Kidney epithelial cell (primary cell): ENCODE measurements at regions not wholly inside any gene's neighbourhood (a gene's known extent, or its start where the extent isn't known, plus 50 kb on each side); places are given as distances from the start of the nearest gene placed in this dataset.
A peak's percentile ranks its signal among the peaks of the same experiment; 100 is the strongest.
"Not testable (repeated sequence)": the region's sequence is repeated elsewhere in the genome, so short reads cannot be mapped to it uniquely, and the experiment has no call there.

ENCODE experiments used
- DNase-seq: peaks from one replicate; pipeline ENCODE4 v3.0.0-alpha.2; 2010; ENCODE audit warnings: low read depth
- H3K27me3 ChIP-seq: 2 replicates; pipeline ENCODE4 v1.6.0; 2011; ENCODE audit warnings: low read length; ENCODE audit not compliant: control insufficient read depth, insufficient read depth
- H3K36me3 ChIP-seq: 2 replicates; pipeline ENCODE4 v1.5.1; 2011; ENCODE audit warnings: low read length; ENCODE audit not compliant: control insufficient read depth, insufficient read depth
- H3K4me3 ChIP-seq: 2 replicates; pipeline ENCODE4 v1.5.1; 2011; ENCODE audit warnings: low read depth, mild to moderate bottlenecking, control low read depth, low read length

GRCh38 chr1:804378-805115 lies 118.1 kb upstream of the OR4F16 start:
- peak; percentile 25 for DNase-seq

GRCh38 chr1:805310-805709 lies 118.4 kb upstream of the SAMD11 start:
- not testable (repeated sequence) for DNase-seq, H3K4me3 ChIP-seq, H3K27me3 ChIP-seq, H3K36me3 ChIP-seq

More at GRCh38 chr1:804378-805115, 118.1 kb upstream of the OR4F16 start:
- H3K4me3 ChIP-seq, H3K27me3 ChIP-seq, H3K36me3 ChIP-seq: not testable (repeated sequence)

GRCh38 chr1:807066-807465 lies 116.7 kb upstream of the SAMD11 start:
- not testable (repeated sequence) for H3K4me3 ChIP-seq, H3K27me3 ChIP-seq, H3K36me3 ChIP-seq, DNase-seq

GRCh38 chr1:807699-808390 lies 115.9 kb upstream of the SAMD11 start:
- H3K36me3 ChIP-seq, H3K27me3 ChIP-seq, DNase-seq, H3K4me3 ChIP-seq: not testable (repeated sequence)

- not testable (repeated sequence) for H3K4me3 ChIP-seq, DNase-seq, H3K27me3 ChIP-seq, H3K36me3 ChIP-seq
These were observed 112.8 kb upstream of the SAMD11 start for GRCh38 chr1:810949-811348.

- H3K36me3 ChIP-seq, H3K27me3 ChIP-seq, DNase-seq, H3K4me3 ChIP-seq: not testable (repeated sequence)
These were observed 111.1 kb upstream of the SAMD11 start for GRCh38 chr1:812535-813127.

- not testable (repeated sequence) for DNase-seq, H3K4me3 ChIP-seq, H3K36me3 ChIP-seq, H3K27me3 ChIP-seq
These were observed 109.2 kb upstream of the SAMD11 start for GRCh38 chr1:814543-814942.

- not testable (repeated sequence) for DNase-seq, H3K4me3 ChIP-seq, H3K27me3 ChIP-seq, H3K36me3 ChIP-seq
These were observed 108.4 kb upstream of the SAMD11 start for GRCh38 chr1:815147-815922.

GRCh38 chr1:817071-817599 lies 106.6 kb upstream of the SAMD11 start:
- H3K36me3 ChIP-seq, H3K4me3 ChIP-seq, DNase-seq, H3K27me3 ChIP-seq: not testable (repeated sequence)

- not testable (repeated sequence) for H3K36me3 ChIP-seq, H3K4me3 ChIP-seq, H3K27me3 ChIP-seq, DNase-seq
These were observed 105.8 kb upstream of the SAMD11 start for GRCh38 chr1:817658-818617.
